ENCODE measurements at regions not wholly inside any gene's neighbourhood (a gene's known extent, or its start where the extent isn't known, plus 50 kb on each side); places are given as distances from the start of the nearest gene placed in this dataset.

- TF ChIP-seq CTCF (IDR thresholded peaks at IDR 0.05) (no peak), POLR2A (IDR thresholded peaks at IDR 0.05) (no peak)
- intact Hi-C loops (cut with DNase I): no loop called here
- peak in 5 of 7 donors; percentile 34 to 57 (median 54) for DNase-seq
- Histone ChIP-seq H3K4me3 (peak overlapping the region in 1 of 4 donors; percentile 49), H3K27ac (peak overlapping the region in 2 of 5 donors; percentile 66 to 75), H3K27me3 (no peaks in the 10 kb centered on the region), H3K36me3 (replicated peaks in 1 of 2) (no peaks in the 10 kb centered on the region), H3K4me1 (replicated peaks in 1 of 2) (peaks cover 33 to 69% of the 10 kb centered on the region in 2 donors), H3K9me3 (replicated peaks in 1 of 3) (no peaks in the 10 kb centered on the region)
- 2 to 7% (median 5%) methylated on average over 10 to 35 of the region's 35 CpGs for WGBS, 4 donors
These were observed 151.1 kb upstream of the GSE1 start for GRCh38 chr16:85461814-85462713.

DNA sequence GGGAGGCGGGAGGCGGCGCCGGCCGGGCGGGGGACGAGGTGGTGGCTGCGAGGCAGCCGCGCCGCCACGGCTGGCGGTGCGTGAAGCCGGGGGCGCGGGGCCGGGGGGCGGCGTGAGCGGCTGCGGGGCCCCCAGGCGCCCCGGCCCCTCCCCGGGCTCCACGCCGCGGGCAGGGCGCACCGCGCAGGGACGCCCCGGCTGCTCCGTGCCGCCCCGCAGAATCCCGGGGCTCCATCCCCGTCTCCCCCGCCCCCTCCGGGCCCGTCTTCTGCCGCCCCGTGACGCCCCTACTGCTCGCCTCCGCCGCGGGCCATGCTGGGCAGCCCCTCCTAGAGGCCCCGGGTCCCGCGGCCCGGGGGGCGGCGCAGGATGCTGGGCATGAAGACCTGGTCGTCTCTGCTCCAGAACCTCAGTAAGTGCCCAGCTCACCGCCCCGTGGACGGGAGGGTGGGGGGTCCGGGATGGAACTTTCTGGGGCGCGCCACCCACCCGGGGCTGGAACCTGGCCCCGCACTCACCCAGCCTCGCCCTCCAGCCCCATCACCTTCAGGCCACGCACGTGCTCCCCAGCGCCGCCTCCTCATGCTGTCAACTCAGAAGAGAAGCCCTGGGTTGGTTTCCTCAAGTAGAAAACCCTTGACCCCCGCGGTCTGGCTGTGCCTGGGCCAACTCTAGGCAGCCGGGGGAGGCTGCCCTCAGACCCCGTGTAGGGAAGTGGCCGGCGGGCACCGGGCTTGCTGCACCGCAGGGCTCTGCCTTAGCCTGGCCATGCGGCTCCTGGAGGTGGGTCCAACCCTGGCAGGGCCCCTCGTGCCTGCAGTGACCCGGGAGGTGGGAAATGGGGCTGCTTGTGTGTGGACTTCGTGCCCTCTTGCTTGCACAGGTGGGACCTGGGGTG, 150.2 kb upstream of the GSE1 start:
- no peaks in the 10 kb centered on the region for H3K27me3 ChIP-seq
- TF ChIP-seq POLR2A (IDR thresholded peaks at IDR 0.05): no peak
- no peak for TF ChIP-seq CTCF (IDR thresholded peaks at IDR 0.05)
- intact Hi-C loops (cut with DNase I): no loop called here
- H3K9me3 ChIP-seq (replicated peaks in 1 of 3): no peaks in the 10 kb centered on the region
- no peaks in the 10 kb centered on the region for H3K36me3 ChIP-seq (replicated peaks in 1 of 2)
- H3K4me3 ChIP-seq: peak overlapping the region in 1 of 4 donors; percentile 49
- H3K27ac ChIP-seq: peak overlapping the region in 2 of 5 donors; percentile 6 to 18
- H3K4me1 ChIP-seq (replicated peaks in 1 of 2): peaks cover 33 to 63% of the 10 kb centered on the region in 2 donors
- DNase-seq: no peak
- WGBS, 4 donors: 7 to 57% (median 20%) methylated on average over 11 to 78 of the region's 80 CpGs

- intact Hi-C loops (cut with DNase I): no loop called here
- Histone ChIP-seq H3K4me1 (replicated peaks in 1 of 2) (peaks cover 33 to 62% of the 10 kb centered on the region in 2 donors), H3K9me3 (replicated peaks in 1 of 3) (no peaks in the 10 kb centered on the region), H3K27me3 (no peaks in the 10 kb centered on the region), H3K36me3 (replicated peaks in 1 of 2) (no peaks in the 10 kb centered on the region), H3K4me3 (no peak overlapping the region), H3K27ac (peak overlapping the region in 2 of 5 donors; percentile 6 to 18)
- no peak for DNase-seq
- WGBS, 4 donors: 86 to 93% (median 89%) methylated on average over 23 to 26 of the region's 26 CpGs
- TF ChIP-seq POLR2A (IDR thresholded peaks at IDR 0.05) (no peak), CTCF (IDR thresholded peaks at IDR 0.05) (no peak)
These were observed 149.3 kb upstream of the GSE1 start for GRCh38 chr16:85463672-85464382.
